ENCODE measurements at regions not wholly inside any gene's neighbourhood (a gene's known extent, or its start where the extent isn't known, plus 50 kb on each side); places are given as distances from the start of the nearest gene placed in this dataset.

- DNase-seq = no peak
Observed at GRCh38 chrX:39875834-39876628, 221.7 kb downstream of the BCOR start.

- DNase-seq = no peak
Observed at GRCh38 chrX:39877905-39878304, 219.9 kb downstream of the BCOR start.

- peak; percentile 18 for DNase-seq
Observed at GRCh38 chrX:39883666-39884065, 214.1 kb downstream of the BCOR start.

GRCh38 chrX:39886282-39886681, 211.5 kb downstream of the BCOR start:
- no peak for DNase-seq

- no peak for DNase-seq
Observed at GRCh38 chrX:39888730-39889129, 209.0 kb downstream of the BCOR start.

GRCh38 chrX:39889704-39890103, 208.1 kb downstream of the BCOR start:
- no peak for DNase-seq

GRCh38 chrX:39890807-39891206, 207.0 kb downstream of the BCOR start:
- no peak for DNase-seq

GRCh38 chrX:39891781-39892180, 206.0 kb downstream of the BCOR start:
- no peak for DNase-seq

- DNase-seq = no peak
Observed at GRCh38 chrX:39893417-39894338, 204.1 kb downstream of the BCOR start.

GRCh38 chrX:39894683-39895082, 203.1 kb downstream of the BCOR start:
- no peak for DNase-seq

GRCh38 chrX:39895218-39896110, 202.3 kb downstream of the BCOR start:
- DNase-seq = no peak

GRCh38 chrX:39896951-39897740, 200.6 kb downstream of the BCOR start:
- DNase-seq = no peak

GRCh38 chrX:39897741-39898097, 200.0 kb downstream of the BCOR start:
- no peak for DNase-seq

GRCh38 chrX:39898147-39898546, 199.6 kb downstream of the BCOR start:
- no peak for DNase-seq

- no peak for DNase-seq
Observed at GRCh38 chrX:39899059-39899458, 198.7 kb downstream of the BCOR start.

GRCh38 chrX:39899856-39900776, 197.6 kb downstream of the BCOR start:
- no peak for DNase-seq

- DNase-seq = no peak
Observed at GRCh38 chrX:39900777-39901170, 197.0 kb downstream of the BCOR start.

- DNase-seq = no peak
Observed at GRCh38 chrX:39903343-39903742, 194.4 kb downstream of the BCOR start.

GRCh38 chrX:39903937-39904336, 193.8 kb downstream of the BCOR start:
- no peak for DNase-seq

GRCh38 chrX:39904816-39905537, 192.8 kb downstream of the BCOR start:
- no peak for DNase-seq

Measured in activated T-cell treated with anti-CD3 and anti-CD28 coated beads for 4 hours (primary cell).